ACC112 (cell line): ENCODE measurements at regions not wholly inside any gene's neighbourhood (a gene's known extent, or its start where the extent isn't known, plus 50 kb on each side); places are given as distances from the start of the nearest gene placed in this dataset.

ENCODE experiments used
- H2AFZ ChIP-seq: fragments of 200-600 bp; sonication (generic); one replicate; pipeline ENCODE4 v1.6.0; 2017; ENCODE audit warnings: antibody characterized with exemption, low read length; ENCODE audit not compliant: unreplicated experiment
- H3K27ac ChIP-seq: fragments of 200-600 bp; sonication (generic); 2 replicates; pipeline ENCODE4 v1.5.1; 2014; ENCODE audit warnings: low read depth, mild to moderate bottlenecking, antibody characterized with exemption, low read length, moderate library complexity
- H3K27me3 ChIP-seq: fragments of 200-600 bp; sonication (generic); 2 replicates; pipeline ENCODE4 v1.6.1; 2014; ENCODE audit warnings: mild to moderate bottlenecking, antibody characterized with exemption, low read length, moderate library complexity, mixed read lengths; ENCODE audit not compliant: insufficient read depth
- H3K36me3 ChIP-seq: fragments of 200-600 bp; sonication (generic); 2 replicates; pipeline ENCODE4 v1.6.1; 2016; ENCODE audit warnings: mild to moderate bottlenecking, antibody characterized with exemption, low read length, moderate library complexity, mixed read lengths; ENCODE audit not compliant: insufficient read depth
- H3K4me1 ChIP-seq: fragments of 200-600 bp; sonication (generic); one replicate; pipeline ENCODE4 v1.6.1; 2016; ENCODE audit warnings: low read length, mixed read lengths; ENCODE audit not compliant: insufficient read depth, unreplicated experiment, control insufficient read depth
- H3K4me3 ChIP-seq: fragments of 200-600 bp; sonication (generic); 2 replicates; pipeline ENCODE4 v1.5.1; 2014; ENCODE audit warnings: mild to moderate bottlenecking, low read depth, low read length
- H3K79me2 ChIP-seq: fragments of 200-600 bp; sonication (generic); one replicate; pipeline ENCODE4 v1.6.0; 2016; ENCODE audit warnings: low read length; ENCODE audit not compliant: control insufficient read depth, unreplicated experiment, insufficient read depth

- Histone ChIP-seq H3K4me1 (no peaks in the 10 kb centered on the region), H3K27ac (no peak overlapping the region), H3K4me3 (no peak overlapping the region), H3K36me3 (no peaks in the 10 kb centered on the region), H3K27me3 (no peaks in the 10 kb centered on the region), H3K79me2 (no peaks in the 10 kb centered on the region), H2AFZ (no peak overlapping the region)
Observed at GRCh38 chr6:104109806-104110205, 749.9 kb downstream of the HACE1 start.

DNA sequence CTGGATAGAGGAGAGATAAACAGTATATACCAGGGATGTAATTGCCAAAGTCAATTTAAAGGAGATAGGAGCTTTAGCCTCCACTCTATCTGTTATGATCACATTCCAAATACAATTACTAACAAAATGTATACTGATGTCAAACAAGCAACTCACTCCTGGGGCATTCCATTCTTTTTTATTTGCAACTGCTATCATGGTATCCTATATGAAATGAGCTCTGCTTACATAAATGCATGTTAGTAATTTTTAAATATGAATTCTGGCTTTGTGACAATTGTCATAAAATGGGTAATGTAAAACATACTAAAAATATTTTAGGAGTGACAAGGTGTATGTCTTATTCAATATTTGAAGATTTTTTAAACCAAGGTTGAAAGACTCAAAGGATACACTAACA, 751.1 kb downstream of the HACE1 start:
- Histone ChIP-seq H3K4me3 (no peak overlapping the region), H3K36me3 (no peaks in the 10 kb centered on the region), H3K27me3 (no peaks in the 10 kb centered on the region), H3K79me2 (no peaks in the 10 kb centered on the region), H3K27ac (no peak overlapping the region), H3K4me1 (no peaks in the 10 kb centered on the region), H2AFZ (no peak overlapping the region)

- H3K27me3 ChIP-seq, result no peaks in the 10 kb centered on the region
- no peaks in the 10 kb centered on the region for H3K4me1 ChIP-seq
- H3K36me3 ChIP-seq, result no peaks in the 10 kb centered on the region
- H2AFZ ChIP-seq, result no peak overlapping the region
- no peak overlapping the region for H3K4me3 ChIP-seq
- no peaks in the 10 kb centered on the region for H3K79me2 ChIP-seq
- H3K27ac ChIP-seq, result no peak overlapping the region
Observed at GRCh38 chr6:104095661-104096416, 763.9 kb downstream of the HACE1 start.

- Histone ChIP-seq H3K27ac (no peak overlapping the region), H3K4me1 (no peaks in the 10 kb centered on the region), H3K4me3 (no peak overlapping the region), H3K36me3 (no peaks in the 10 kb centered on the region), H3K27me3 (no peaks in the 10 kb centered on the region), H2AFZ (no peak overlapping the region), H3K79me2 (no peaks in the 10 kb centered on the region)
Observed at GRCh38 chr6:104087765-104088164, 772.0 kb downstream of the HACE1 start.

DNA sequence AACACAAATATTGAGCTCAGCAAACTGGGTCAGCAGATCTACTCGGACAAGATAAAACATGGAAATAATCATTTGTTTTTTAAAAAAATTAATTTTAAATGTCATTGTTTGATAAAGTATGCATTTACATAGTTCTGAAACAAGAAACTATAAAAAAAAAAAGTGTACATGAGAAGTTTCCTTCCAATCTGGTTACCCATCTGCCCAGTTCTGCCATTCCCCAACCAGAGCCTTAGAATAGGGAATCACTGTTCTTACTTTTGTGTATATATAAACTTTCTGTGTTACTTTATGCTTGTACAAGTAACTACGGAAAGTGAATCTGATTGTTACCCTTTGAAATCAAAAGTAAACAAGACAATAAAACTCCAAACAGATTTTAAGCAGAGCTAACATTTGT, 791.4 kb downstream of the HACE1 start:
- Histone ChIP-seq H2AFZ (no peak overlapping the region), H3K36me3 (no peaks in the 10 kb centered on the region), H3K4me3 (no peak overlapping the region), H3K79me2 (no peaks in the 10 kb centered on the region), H3K4me1 (no peaks in the 10 kb centered on the region), H3K27ac (no peak overlapping the region), H3K27me3 (no peaks in the 10 kb centered on the region)

GRCh38 chr6:104064876-104065275, 794.8 kb downstream of the HACE1 start:
- Histone ChIP-seq H3K27me3 (no peaks in the 10 kb centered on the region), H3K27ac (no peak overlapping the region), H3K79me2 (no peaks in the 10 kb centered on the region), H3K36me3 (no peaks in the 10 kb centered on the region), H2AFZ (no peak overlapping the region), H3K4me1 (no peaks in the 10 kb centered on the region), H3K4me3 (no peak overlapping the region)

- Histone ChIP-seq H2AFZ (no peak overlapping the region), H3K79me2 (no peaks in the 10 kb centered on the region), H3K36me3 (no peaks in the 10 kb centered on the region), H3K4me1 (no peaks in the 10 kb centered on the region), H3K4me3 (no peak overlapping the region), H3K27me3 (no peaks in the 10 kb centered on the region), H3K27ac (no peak overlapping the region)
Observed at GRCh38 chr6:104050455-104050854, 809.3 kb downstream of the HACE1 start.

GRCh38 chr6:104046426-104046825, 813.3 kb downstream of the HACE1 start:
- Histone ChIP-seq H2AFZ (no peak overlapping the region), H3K4me1 (no peaks in the 10 kb centered on the region), H3K27ac (no peak overlapping the region), H3K4me3 (no peak overlapping the region), H3K36me3 (no peaks in the 10 kb centered on the region), H3K27me3 (no peaks in the 10 kb centered on the region), H3K79me2 (no peaks in the 10 kb centered on the region)

DNA sequence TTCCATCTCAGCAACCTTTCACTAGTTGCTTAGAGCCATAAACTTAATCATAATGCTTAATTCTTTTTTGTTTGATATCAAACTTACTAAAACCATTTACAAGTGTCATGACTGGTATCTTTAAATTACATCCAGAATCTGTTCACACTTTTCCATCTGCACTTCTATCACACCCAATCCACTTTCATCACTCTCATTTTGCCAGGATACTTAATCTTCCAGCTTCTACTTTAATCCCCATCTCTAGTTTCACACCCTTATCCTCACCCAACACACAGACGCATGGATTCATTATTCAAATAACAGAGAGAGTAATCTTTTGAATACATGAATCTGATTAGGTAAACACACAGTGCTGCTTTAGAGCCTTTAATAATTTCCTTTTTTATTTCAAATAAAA, 828.4 kb downstream of the HACE1 start:
- no peak overlapping the region for H2AFZ ChIP-seq
- H3K27me3 ChIP-seq, result no peaks in the 10 kb centered on the region
- no peaks in the 10 kb centered on the region for H3K4me1 ChIP-seq
- no peaks in the 10 kb centered on the region for H3K36me3 ChIP-seq
- H3K79me2 ChIP-seq, result no peaks in the 10 kb centered on the region
- no peak overlapping the region for H3K4me3 ChIP-seq
- H3K27ac ChIP-seq, result no peak overlapping the region

GRCh38 chr6:104022126-104022525, 837.6 kb downstream of the HACE1 start:
- Histone ChIP-seq H3K79me2 (no peaks in the 10 kb centered on the region), H3K27ac (no peak overlapping the region), H3K4me3 (no peak overlapping the region), H3K36me3 (no peaks in the 10 kb centered on the region), H3K27me3 (no peaks in the 10 kb centered on the region), H2AFZ (no peak overlapping the region), H3K4me1 (no peaks in the 10 kb centered on the region)

DNA sequence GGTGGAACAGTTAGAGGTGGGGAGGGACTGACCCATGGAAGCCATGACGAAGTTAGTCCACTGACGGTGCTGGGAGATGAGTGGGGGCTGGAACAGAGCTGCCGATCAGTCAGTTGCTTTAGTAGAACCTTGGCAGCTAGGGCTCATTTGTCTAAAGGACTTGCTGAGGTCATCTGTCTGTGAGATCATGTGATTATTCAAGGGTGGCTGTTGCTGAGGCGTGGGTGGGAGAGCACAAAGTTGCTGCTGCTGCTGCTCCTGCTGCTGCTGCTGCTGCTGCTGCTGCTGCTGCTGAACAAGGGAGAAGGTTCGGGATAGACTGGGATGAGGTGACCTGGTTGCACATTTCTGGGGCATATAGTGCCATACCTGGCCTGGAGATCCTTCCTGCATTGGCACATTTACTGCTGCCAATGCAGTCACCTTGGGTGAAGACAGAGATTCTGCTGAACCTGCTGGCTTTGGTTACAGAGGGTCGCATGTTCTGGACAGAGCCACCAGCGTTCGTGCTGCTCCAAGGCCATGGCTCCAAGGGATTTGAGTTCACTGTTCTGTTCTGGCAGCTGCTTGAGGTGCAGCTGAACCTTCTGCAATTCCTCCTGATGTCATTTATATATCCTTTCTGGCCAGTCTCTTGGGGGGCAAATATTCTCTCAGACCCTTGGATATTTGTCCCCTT, 840.5 kb downstream of the HACE1 start:
- Histone ChIP-seq H3K4me1 (no peaks in the 10 kb centered on the region), H2AFZ (no peak overlapping the region), H3K36me3 (no peaks in the 10 kb centered on the region)

More for the DNA sequence above, 840.5 kb downstream of the HACE1 start:
- Histone ChIP-seq H3K27ac (no peak overlapping the region), H3K79me2 (no peaks in the 10 kb centered on the region), H3K27me3 (no peaks in the 10 kb centered on the region), H3K4me3 (no peak overlapping the region)
